Suppressor macrophage treated with lipopolysaccharide for 4 hours (primary cell): ENCODE measurements at regions not wholly inside any gene's neighbourhood (a gene's known extent, or its start where the extent isn't known, plus 50 kb on each side); places are given as distances from the start of the nearest gene placed in this dataset.

Experiments used
- DNase-seq: peaks from one replicate; pipeline ENCODE4 v3.0.0-alpha.2; 2020

- DNase-seq: no peak
Observed at GRCh38 chrX:97766501-97767095, 882.9 kb downstream of the RPA4 start.

- no peak for DNase-seq
Observed at GRCh38 chrX:97787311-97787710, 903.6 kb downstream of the RPA4 start.

- no peak for DNase-seq
Observed at GRCh38 chrX:97787849-97788248, 904.1 kb downstream of the RPA4 start.

- DNase-seq: no peak
Observed at GRCh38 chrX:97790850-97791249, 907.1 kb downstream of the RPA4 start.

- no peak for DNase-seq
Observed at GRCh38 chrX:97797076-97797475, 913.4 kb downstream of the RPA4 start.

GRCh38 chrX:97806238-97806637 is 922.5 kb downstream of the RPA4 start:
- DNase-seq: no peak

GRCh38 chrX:97806946-97807345 is 923.2 kb downstream of the RPA4 start:
- no peak for DNase-seq

GRCh38 chrX:97820170-97820569 is 936.5 kb downstream of the RPA4 start:
- DNase-seq: no peak

- no peak for DNase-seq
Observed at GRCh38 chrX:97828471-97828870, 944.8 kb downstream of the RPA4 start.

GRCh38 chrX:97835969-97836368 is 952.3 kb downstream of the RPA4 start:
- DNase-seq: no peak

- DNase-seq: no peak
Observed at GRCh38 chrX:97841544-97842179, 958.0 kb downstream of the RPA4 start.

- no peak for DNase-seq
Observed at GRCh38 chrX:97842468-97843199, 958.9 kb downstream of the RPA4 start.

GRCh38 chrX:97843200-97843811 is 959.6 kb downstream of the RPA4 start:
- DNase-seq: no peak

GRCh38 chrX:97844161-97844560 is 960.5 kb downstream of the RPA4 start:
- DNase-seq: no peak

GRCh38 chrX:97844943-97845342 is 961.2 kb downstream of the RPA4 start:
- DNase-seq: no peak

- no peak for DNase-seq
Observed at GRCh38 chrX:97845451-97845850, 961.7 kb downstream of the RPA4 start.

- no peak for DNase-seq
Observed at GRCh38 chrX:97846228-97846627, 962.5 kb downstream of the RPA4 start.

GRCh38 chrX:97846718-97847237 is 963.1 kb downstream of the RPA4 start:
- DNase-seq: no peak

GRCh38 chrX:97847885-97848679 is 964.4 kb downstream of the RPA4 start:
- DNase-seq: no peak

- no peak for DNase-seq
Observed at GRCh38 chrX:97849951-97850350, 966.2 kb downstream of the RPA4 start.

GRCh38 chrX:97850911-97851310 is 967.2 kb downstream of the RPA4 start:
- no peak for DNase-seq

- DNase-seq: no peak
Observed at GRCh38 chrX:97854086-97854485, 970.4 kb downstream of the RPA4 start.

GRCh38 chrX:97858592-97858991 is 974.9 kb downstream of the RPA4 start:
- DNase-seq: no peak
